KMS-11 (cell line): ENCODE measurements at regions not wholly inside any gene's neighbourhood (a gene's known extent, or its start where the extent isn't known, plus 50 kb on each side); places are given as distances from the start of the nearest gene placed in this dataset.
A peak's percentile ranks its signal among the peaks of the same experiment; 100 is the strongest.

ENCODE experiments used
- H2AFZ ChIP-seq: fragments of 200-600 bp; sonication (generic); 2 replicates; pipeline ENCODE4 v1.6.1; 2016; ENCODE audit warnings: antibody characterized with exemption, mixed run types, low read depth
- H3K27ac ChIP-seq: fragments of 200-600 bp; sonication (generic); 2 replicates; pipeline ENCODE4 v1.6.1; 2016; ENCODE audit warnings: mild to moderate bottlenecking, mixed run types
- H3K27me3 ChIP-seq: fragments of 200-600 bp; sonication (generic); 2 replicates; pipeline ENCODE4 v1.6.1; 2017; ENCODE audit warnings: mild to moderate bottlenecking, low read depth, mixed run types, moderate library complexity; ENCODE audit not compliant: insufficient read depth
- H3K36me3 ChIP-seq: fragments of 200-600 bp; sonication (generic); 2 replicates; pipeline ENCODE4 v1.6.1; 2017; ENCODE audit warnings: mild to moderate bottlenecking, mixed run types; ENCODE audit not compliant: insufficient read depth
- H3K4me1 ChIP-seq: fragments of 200-600 bp; sonication (generic); 2 replicates; pipeline ENCODE4 v1.6.1; 2016; ENCODE audit warnings: mild to moderate bottlenecking, low read depth, mixed run types; ENCODE audit not compliant: poor library complexity, severe bottlenecking
- H3K4me2 ChIP-seq: fragments of 200-600 bp; sonication (generic); 2 replicates; pipeline ENCODE4 v1.7.0; 2016; ENCODE audit warnings: mild to moderate bottlenecking, mixed run types
- H3K4me3 ChIP-seq: fragments of 200-600 bp; sonication (generic); IDR thresholded peaks from 2 replicates; pipeline ENCODE4 v1.6.1; 2017; ENCODE audit warnings: low read depth, low read length, mixed read lengths; ENCODE audit not compliant: insufficient read depth
- H3K79me2 ChIP-seq: fragments of 200-600 bp; sonication (generic); 2 replicates; pipeline ENCODE4 v1.6.1; 2016; ENCODE audit warnings: low read depth, mixed run types; ENCODE audit not compliant: insufficient read depth
- H3K9ac ChIP-seq: fragments of 200-600 bp; sonication (generic); 2 replicates; pipeline ENCODE4 v1.6.1; 2016; ENCODE audit warnings: mild to moderate bottlenecking, mixed run types
- H4K20me1 ChIP-seq: fragments of 200-600 bp; sonication (generic); 2 replicates; pipeline ENCODE4 v1.6.1; 2016; ENCODE audit warnings: mild to moderate bottlenecking, mixed run types; ENCODE audit not compliant: insufficient read depth
- CTCF ChIP-seq: fragments of 200-600 bp; sonication (generic); conservative IDR thresholded peaks from 2 replicates; pipeline ENCODE4 v1.6.1; 2017; ENCODE audit warnings: low read depth, mild to moderate bottlenecking, antibody characterized with exemption, low read length, moderate library complexity, mixed read lengths

DNA sequence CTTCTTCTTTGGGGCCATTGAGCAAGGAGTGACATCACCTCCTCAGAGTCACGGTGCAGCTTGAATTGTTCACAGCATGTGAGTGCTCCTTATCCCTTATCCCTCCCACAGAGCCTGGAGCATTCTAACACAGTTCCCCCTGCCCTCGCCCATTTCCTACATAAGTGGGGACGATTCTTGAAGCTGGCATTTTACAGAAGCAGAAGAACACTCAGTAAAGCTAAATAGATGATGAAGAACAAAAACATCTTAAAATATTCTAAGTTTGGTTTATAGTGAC, 135.8 kb upstream of the APCDD1 start:
- no peak overlapping the region for H3K9ac ChIP-seq
- TF ChIP-seq CTCF, result no peak
- no peaks in the 10 kb centered on the region for H4K20me1 ChIP-seq
- H2AFZ ChIP-seq, result no peak overlapping the region
- no peak overlapping the region for H3K27ac ChIP-seq
- H3K4me3 ChIP-seq, result no peak overlapping the region
- no peak overlapping the region for H3K4me2 ChIP-seq
- H3K4me1 ChIP-seq, result peaks cover 30% of the 10 kb centered on the region
- H3K36me3 ChIP-seq, result no peaks in the 10 kb centered on the region
- no peaks in the 10 kb centered on the region for H3K27me3 ChIP-seq
- H3K79me2 ChIP-seq, result no peaks in the 10 kb centered on the region

DNA sequence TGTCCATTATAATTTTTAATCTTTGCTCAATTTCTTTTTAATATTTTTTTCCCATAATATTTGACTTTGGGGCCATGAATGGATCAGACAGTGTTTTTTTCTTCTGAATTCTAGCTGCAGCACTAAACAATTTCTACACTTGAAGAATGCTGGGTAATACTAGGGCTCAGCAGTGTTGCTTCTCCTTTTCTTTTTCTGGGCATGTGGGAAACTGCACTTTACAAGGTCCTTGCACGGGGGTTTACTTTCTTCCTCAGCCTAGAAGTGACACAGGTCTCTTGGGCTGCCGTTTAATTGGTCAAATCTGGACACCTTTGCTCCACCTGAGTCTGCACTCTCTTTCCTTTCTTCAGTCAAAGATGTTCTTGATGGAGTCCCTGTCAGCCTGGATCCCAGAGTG, 135.4 kb upstream of the APCDD1 start:
- Histone ChIP-seq H3K4me2 (no peak overlapping the region), H3K4me1 (peaks cover 33% of the 10 kb centered on the region), H3K79me2 (no peaks in the 10 kb centered on the region), H3K27ac (no peak overlapping the region), H3K36me3 (no peaks in the 10 kb centered on the region), H3K9ac (no peak overlapping the region), H4K20me1 (no peaks in the 10 kb centered on the region), H2AFZ (no peak overlapping the region), H3K4me3 (no peak overlapping the region), H3K27me3 (no peaks in the 10 kb centered on the region)
- no peak for TF ChIP-seq CTCF

DNA sequence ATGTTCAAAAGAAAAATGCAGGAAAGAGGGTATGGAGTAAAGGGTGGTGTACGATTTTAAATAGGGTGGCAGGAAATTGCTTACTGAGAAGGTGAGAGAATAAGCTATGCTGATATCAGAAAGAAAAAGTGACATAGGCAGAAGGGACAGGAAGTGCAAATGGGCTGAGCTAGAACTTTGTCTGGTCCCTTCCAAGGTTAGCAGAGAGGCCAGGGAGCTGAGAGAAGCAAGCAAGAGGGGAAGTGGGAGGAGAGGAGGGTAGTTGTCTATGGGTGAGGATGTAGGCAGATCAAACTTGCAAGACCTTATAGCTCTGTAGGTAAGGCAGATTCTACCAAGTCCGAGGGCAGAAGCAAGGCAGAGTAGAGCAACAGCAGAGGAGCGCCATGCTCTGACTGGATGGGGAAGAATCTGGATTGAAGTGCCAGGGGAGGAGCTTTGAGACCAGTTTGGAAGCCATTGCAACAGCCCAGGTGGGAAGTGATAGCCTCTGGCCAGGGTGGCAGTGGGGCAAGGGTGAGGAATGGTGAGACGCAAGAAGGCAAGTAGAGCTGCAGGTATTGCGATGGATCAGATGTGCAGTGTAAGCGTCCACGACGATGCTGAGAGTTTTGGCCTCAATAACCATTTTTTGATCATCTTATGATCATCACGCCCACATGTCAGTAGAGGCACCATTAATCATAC, 134.4 kb upstream of the APCDD1 start:
- Histone ChIP-seq H3K36me3 (no peaks in the 10 kb centered on the region), H3K4me3 (no peak overlapping the region), H2AFZ (no peak overlapping the region), H3K4me2 (no peak overlapping the region), H3K27me3 (no peaks in the 10 kb centered on the region), H3K9ac (no peak overlapping the region), H3K27ac (no peak overlapping the region), H3K79me2 (no peaks in the 10 kb centered on the region), H4K20me1 (no peaks in the 10 kb centered on the region), H3K4me1 (peaks cover 35% of the 10 kb centered on the region)
- TF ChIP-seq CTCF, result no peak

DNA sequence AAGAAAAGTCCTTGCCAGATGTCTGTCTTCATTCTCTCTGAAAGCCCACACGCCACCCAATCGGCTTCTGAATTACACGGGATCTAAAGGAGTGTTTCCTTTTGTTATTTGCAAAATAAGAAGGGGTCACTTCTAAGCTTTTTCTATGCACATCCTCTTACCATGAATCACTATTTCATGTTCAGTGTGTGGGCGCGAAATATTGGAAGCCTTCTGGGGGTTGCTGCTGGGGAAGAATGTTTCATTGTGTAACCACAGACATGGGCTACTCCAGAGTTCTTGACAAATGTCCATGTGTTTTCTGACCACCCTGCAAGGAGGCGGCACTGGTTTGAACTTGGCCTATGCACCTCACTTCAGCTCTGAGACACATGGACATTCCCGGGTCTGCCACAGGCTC, 133.6 kb upstream of the APCDD1 start:
- no peaks in the 10 kb centered on the region for H4K20me1 ChIP-seq
- H2AFZ ChIP-seq, result no peak overlapping the region
- H3K27ac ChIP-seq, result no peak overlapping the region
- H3K79me2 ChIP-seq, result no peaks in the 10 kb centered on the region
- no peaks in the 10 kb centered on the region for H3K27me3 ChIP-seq
- no peak for TF ChIP-seq CTCF
- H3K4me2 ChIP-seq, result no peak overlapping the region
- H3K4me3 ChIP-seq, result no peak overlapping the region
- H3K4me1 ChIP-seq, result peaks cover 35% of the 10 kb centered on the region
- H3K9ac ChIP-seq, result no peak overlapping the region
- no peaks in the 10 kb centered on the region for H3K36me3 ChIP-seq

DNA sequence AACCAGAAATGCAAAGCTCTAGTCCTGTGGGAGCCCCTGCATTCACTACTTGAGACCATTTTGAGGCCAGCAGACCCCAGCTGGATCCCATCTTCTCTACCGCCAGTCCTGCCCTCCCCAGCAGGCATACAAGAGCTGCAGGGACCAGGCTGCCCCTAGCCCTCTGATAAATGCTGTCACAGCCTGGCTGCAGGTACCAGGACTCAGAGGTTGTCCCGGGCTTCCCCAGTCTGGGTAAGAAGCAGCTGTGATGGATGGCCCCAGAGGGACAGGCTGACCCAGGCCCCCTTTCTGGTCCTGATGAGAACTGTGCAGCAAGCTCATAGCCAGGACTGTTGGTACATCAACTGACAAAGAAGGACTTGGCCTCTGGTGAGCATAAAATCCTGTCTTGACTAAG, 132.9 kb upstream of the APCDD1 start:
- peak overlapping the region; percentile 57 for H3K4me2 ChIP-seq
- H3K79me2 ChIP-seq, result no peaks in the 10 kb centered on the region
- peak overlapping the region; percentile 23; the same call in 1 of the 2 replicates for H3K27ac ChIP-seq
- no peaks in the 10 kb centered on the region for H3K27me3 ChIP-seq
- no peak for TF ChIP-seq CTCF
- H2AFZ ChIP-seq, result no peak overlapping the region
- H3K36me3 ChIP-seq, result no peaks in the 10 kb centered on the region
- H3K4me3 ChIP-seq, result no peak overlapping the region
- H3K9ac ChIP-seq, result no peak overlapping the region
- H3K4me1 ChIP-seq, result peaks cover 41% of the 10 kb centered on the region
- no peaks in the 10 kb centered on the region for H4K20me1 ChIP-seq
